Left renal pelvis (tissue), 4 donors: ENCODE measurements at regions not wholly inside any gene's neighbourhood (a gene's known extent, or its start where the extent isn't known, plus 50 kb on each side); places are given as distances from the start of the nearest gene placed in this dataset.

Experiments
- DNase-seq, 4 donors: peaks; one replicate each; pipeline ENCODE4 v3.0.0-alpha.2; 2013; ENCODE audit warnings: low read depth in 4 of 4, low spot score in 3 of 4

DNA sequence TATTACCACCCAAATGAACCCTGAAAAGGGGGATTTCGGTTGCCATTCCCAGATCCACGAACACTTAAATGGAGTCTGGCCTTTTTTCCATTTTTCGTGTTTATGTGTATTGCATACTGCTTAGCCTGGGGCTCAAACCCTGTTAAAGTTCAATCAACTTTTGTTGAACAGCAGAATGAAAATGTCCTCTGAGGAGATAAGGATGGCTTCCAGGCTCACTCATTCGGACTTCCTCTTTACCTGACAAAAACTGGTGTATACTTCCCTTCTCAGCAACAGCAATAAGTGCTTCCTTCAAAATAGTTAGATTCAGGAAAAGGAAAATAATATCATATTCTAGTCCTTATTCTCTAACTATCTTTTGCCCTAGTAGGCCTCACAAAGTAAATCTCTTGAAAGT is 61.1 kb upstream of the ARID5B start:
- DNase-seq: no peak

- no peak for DNase-seq
These were observed 60.1 kb upstream of the ARID5B start for GRCh38 chr10:61841338-61841875.

- no peak for DNase-seq
These were observed 58.6 kb upstream of the ARID5B start for GRCh38 chr10:61842755-61843497.

DNA sequence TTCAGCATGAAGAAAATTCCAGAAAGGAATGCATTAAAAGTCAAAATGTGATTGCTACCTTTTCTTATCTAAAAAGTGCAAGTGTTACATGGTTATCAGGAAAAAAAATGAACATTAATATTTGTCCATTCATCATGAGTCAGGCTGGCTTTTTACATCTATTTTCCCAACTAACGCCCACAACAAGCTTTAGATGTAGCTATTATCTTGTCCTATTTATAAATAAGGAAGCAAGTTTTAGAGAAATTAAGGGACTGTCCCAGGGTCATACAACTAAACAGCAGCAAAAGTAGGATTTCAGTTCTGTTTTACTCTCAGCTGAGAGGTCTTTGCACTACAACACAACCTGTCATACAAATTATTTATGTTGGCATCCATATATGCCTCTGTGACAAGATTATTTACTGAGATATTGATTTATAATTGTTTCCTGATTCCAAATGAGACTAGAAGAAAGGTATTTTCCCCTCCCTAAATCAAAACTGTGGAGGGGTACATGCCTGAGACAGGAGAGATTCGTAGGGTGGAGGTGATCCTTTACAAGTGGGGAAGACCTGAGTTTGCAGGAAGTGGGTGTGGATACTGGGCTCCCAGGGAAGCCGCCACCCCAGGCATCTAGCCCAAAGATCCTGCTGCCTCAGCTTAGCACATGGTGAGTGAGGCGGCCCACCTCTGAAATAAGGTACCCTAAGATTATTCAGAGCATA is 57.2 kb upstream of the ARID5B start:
- no peak for DNase-seq

GRCh38 chr10:61845196-61845949 is 56.1 kb upstream of the ARID5B start:
- DNase-seq: no peak

GRCh38 chr10:61845950-61846268 is 55.6 kb upstream of the ARID5B start:
- no peak for DNase-seq

DNA sequence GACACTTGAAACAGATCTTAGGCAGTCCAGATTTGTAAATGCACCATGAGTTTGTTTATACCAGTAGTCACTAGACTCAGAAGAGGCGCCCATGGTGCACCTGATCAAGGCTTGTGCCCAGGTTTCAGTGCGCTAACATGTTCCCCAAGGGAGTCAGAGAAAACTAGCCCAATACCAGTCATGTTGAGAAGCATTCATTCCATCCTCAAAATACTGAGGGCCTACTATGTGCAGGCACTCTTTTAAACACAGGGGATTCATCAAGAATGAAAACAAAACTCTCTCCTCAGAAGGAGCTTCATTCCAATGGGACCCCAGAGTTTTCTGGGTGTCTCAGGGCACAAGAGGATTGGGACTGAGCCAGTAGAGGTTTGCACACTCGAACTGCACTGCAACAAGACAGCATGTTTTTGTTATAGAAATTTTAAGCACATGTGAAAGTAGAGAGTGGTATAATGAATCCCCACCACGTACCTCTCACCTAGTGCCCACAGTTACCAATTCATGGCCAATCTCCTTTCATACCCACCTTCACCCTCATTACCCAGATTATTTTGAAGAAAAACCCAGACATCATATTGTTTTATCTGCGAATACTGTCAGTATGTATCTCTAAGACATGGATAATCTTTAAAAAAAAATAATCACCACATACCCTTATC is 55.0 kb upstream of the ARID5B start:
- DNase-seq: no peak

DNA sequence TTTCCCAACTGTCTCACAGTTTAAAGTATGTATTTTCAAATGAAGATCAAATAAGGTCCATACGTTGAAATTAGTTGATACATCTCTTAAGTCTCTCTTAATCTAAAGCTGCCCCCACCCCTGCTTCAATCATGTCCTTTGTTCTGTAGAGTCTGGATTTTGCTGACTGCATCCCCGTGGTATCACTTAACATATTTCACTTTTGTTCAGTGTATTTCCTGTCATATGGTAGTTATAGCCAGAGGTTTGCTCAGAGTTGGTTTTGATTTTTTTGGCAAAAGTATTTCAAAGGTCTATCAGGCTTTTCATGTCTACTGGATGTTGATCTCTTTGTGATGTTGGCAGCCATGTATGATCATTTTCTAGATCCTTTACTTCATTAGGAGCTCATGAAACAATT is 54.4 kb upstream of the ARID5B start:
- no peak for DNase-seq

DNA sequence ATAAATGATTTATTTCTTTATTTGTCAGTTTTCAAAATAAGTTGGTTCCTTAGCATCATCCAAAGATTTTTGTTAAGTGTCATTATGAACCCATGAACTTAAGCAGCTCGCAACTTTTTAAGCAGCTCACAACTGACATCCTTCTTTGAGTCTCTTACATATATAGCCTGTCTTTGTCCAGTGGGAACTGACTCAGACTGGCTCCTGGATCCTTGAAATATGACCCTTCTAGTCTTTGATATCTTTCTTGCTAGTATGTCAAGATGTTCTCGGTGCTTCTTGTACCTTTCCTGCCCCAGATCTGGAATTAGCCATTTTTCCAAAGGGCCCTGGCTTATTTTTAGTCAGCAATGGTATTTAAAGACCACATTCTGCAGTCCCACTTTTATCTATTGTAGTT is 53.9 kb upstream of the ARID5B start:
- no peak for DNase-seq

- no peak for DNase-seq
These were observed 51.1 kb upstream of the ARID5B start for GRCh38 chr10:61850376-61850775.
